Left forelimb (tissue), 1 donor: ENCODE measurements at regions not wholly inside any gene's neighbourhood (a gene's known extent, or its start where the extent isn't known, plus 50 kb on each side); places are given as distances from the start of the nearest gene placed in this dataset.
"Not testable (repeated sequence)": the region's sequence is repeated elsewhere in the genome, so short reads cannot be mapped to it uniquely, and the experiment has no call there.

Experiments
- DNase-seq: peaks from one replicate; pipeline ENCODE4 v3.0.0-alpha.2; 2018; ENCODE audit warnings: low spot score

GRCh38 chr16:63130942-63131341, 1094.7 kb upstream of the CDH8 start:
- no peak for DNase-seq

GRCh38 chr16:63129411-63130125, 1093.3 kb upstream of the CDH8 start:
- no peak for DNase-seq

GRCh38 chr16:63119905-63120304, 1083.7 kb upstream of the CDH8 start:
- DNase-seq, result not testable (repeated sequence)

DNA sequence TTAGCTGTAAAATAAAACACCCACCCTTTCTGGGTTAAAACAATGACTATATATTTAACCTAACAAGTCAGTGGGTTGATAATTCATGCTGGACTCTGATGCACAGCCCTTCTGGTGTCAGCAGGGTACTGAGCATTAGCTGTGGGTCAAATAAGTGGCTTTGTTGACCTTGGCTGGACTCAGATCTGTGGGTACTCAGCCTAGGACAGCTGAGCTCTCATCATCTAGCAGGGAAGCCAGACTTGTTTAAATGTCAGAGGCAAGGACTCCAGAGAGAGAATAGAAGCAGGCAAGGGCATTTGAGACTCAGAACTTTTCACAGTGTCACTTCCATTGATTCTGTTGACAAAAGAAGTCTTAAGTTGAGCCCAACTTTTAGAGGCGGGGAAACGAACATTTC, 1063.8 kb upstream of the CDH8 start:
- DNase-seq, result no peak

DNA sequence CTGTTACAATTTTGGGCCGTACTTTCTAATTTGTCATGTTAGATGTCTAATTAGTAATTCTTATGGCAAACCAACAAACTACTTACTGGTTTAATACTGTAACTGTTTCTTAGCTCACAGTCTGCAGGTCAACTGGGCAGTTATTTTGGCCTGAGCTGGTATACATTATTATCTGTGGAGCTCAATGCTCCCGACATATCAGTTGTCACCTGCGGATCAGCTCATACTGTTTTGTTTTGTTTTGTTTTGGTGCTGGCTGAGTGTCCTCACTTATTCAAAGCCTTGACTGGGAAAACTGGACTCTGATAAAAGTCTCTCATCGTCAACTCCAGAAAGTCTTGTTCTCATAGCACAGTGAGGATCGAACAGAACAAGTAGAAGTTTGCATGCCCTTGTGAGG, 1060.6 kb upstream of the CDH8 start:
- DNase-seq, result no peak

GRCh38 chr16:63092736-63093135, 1056.5 kb upstream of the CDH8 start:
- no peak for DNase-seq

DNA sequence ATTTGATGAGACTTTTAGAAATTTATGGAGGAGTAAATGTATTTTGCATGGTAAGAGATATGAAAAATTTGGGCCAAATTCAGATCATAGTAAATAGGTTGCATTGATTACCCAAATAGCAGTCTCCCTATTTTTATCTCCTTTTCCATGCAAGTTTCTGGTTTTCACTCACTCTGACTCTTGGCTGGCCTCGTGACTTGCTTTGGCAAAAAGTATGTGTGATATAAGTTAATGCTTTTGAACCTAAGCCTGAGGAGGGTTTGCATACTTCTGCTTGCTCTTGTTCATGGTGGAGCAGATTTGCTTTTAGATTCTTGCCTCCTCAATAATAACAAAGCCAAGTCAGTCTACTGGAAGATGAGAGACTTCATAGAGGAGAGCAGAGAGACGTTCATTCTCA, 1045.9 kb upstream of the CDH8 start:
- DNase-seq, result no peak

- no peak for DNase-seq
Measured at GRCh38 chr16:63080746-63081145, 1044.5 kb upstream of the CDH8 start.

DNA sequence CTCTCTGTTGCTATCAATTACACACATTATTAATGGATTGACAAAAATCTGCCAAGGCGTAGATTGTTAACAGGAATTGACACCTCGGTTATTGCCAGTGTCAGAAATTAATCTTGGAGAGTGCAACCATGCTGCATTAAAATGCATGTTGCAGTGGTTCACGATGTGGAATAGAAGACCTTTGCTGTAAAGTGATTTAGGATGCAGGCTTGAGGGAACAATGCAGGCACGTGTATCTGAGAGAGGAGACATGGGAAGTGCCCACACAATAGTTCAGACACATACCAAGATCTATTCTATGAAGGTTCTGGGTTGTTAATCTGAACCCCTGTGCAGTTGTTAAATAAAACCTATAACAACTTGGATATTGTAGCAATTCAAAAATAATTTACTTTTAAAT, 1032.8 kb upstream of the CDH8 start:
- DNase-seq, result no peak

- no peak for DNase-seq
Measured at GRCh38 chr16:63067141-63067540, 1030.9 kb upstream of the CDH8 start.

- no peak for DNase-seq
Measured at GRCh38 chr16:63066552-63066951, 1030.3 kb upstream of the CDH8 start.

DNA sequence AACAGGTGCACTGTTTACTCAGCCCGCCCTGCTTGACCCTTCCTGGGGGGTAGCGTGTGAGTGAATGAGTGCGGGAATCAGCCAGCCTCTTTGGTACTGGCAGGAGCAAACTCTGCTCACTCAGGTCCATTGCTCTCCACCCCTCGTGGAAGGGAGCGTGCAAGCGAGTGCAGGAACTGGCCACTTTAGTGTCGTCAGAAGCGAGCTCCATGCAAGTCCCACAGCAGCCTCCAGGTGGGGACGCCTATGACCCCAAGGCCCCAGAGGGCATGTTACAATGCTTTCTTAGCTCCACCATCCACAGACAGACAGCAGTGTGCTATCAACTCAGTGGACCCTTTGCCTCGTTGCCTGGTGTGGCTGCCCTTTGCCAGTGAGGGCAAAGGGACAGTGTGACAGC, 1025.1 kb upstream of the CDH8 start:
- DNase-seq, result no peak

GRCh38 chr16:63059676-63060075, 1023.4 kb upstream of the CDH8 start:
- DNase-seq, result no peak

- DNase-seq, result no peak
Measured at GRCh38 chr16:63057341-63057740, 1021.1 kb upstream of the CDH8 start.

GRCh38 chr16:63050391-63050790, 1014.2 kb upstream of the CDH8 start:
- DNase-seq, result no peak

DNA sequence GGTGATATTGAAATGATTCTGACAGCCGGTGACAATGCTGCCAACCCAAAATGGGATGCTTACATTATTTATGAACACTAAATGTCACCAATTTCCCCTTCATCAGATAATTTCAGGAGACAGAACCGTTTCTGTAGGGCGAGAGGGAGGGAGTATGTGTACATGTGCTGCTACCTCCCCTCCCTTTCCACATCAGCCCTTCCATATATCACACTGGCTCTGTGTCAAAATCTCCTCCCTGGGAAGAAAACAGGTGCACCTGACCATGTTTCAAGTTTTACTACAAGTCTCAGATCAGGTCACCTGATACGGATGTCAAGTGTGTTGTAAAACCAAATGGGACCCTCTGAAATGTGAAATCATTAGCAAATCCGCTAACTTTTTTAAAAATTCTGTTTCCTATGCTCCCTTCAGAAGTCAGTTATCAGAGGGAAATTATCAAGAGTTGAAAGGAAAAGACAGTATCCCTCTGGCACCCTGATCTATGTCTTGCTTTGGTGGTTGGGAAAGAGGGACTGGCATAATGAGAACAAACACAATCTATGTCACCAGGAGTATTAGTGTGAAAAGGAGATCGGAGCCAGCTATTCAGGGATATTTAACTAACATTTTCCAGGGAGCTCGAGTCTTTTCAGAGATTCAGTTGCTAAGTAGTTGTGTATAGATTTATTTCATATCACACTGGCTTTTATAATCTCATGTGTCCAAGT, 1002.3 kb upstream of the CDH8 start:
- DNase-seq, result no peak

DNA sequence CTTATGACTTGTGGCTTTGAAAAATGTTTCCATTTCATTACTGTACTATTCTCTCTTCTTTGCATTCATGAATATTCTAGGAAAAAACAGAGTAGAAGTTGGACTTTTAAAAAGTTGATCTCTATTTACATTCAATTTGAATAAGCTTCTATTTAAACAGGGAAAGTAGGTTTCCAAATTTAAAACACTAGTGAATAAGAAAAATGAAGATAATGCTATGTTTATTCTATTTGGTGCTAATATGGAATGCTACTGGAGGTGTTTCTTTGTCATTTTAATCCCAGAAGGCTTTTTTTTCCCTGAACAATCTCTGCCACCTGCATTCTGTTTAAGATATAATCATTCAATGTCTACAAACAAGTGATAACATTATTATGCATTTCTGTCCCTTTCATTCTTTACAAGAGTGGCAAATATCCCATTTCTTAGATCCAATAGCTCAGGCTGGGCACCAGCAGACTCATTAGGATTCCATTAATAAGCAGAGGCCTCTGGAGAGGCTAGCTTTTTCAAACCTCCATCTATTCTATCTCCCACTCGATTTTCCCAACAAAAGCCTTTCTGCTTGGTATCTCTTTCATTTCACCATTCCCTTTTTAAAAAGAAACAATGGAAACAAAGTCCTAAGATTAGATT, 1001.6 kb upstream of the CDH8 start:
- no peak for DNase-seq

GRCh38 chr16:63018581-63019223, 982.5 kb upstream of the CDH8 start:
- DNase-seq, result no peak

DNA sequence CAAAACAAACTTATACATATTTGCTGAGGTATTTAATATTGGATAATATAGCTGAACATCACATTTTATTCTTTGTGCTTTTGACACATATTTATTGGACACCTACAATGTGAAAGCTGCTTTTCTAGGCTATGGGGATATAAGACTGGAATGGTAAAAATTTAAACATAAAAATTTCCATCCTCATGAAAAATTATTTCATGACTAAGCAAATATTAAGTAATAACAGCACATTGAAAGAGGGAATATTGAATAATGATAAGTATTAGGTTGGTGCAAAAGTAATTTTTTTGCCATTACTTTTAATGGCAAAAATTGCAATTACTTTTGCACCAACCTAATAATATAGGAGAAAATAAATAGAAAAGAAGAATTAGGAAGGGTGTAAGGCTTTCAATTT, 972.5 kb upstream of the CDH8 start:
- no peak for DNase-seq

DNA sequence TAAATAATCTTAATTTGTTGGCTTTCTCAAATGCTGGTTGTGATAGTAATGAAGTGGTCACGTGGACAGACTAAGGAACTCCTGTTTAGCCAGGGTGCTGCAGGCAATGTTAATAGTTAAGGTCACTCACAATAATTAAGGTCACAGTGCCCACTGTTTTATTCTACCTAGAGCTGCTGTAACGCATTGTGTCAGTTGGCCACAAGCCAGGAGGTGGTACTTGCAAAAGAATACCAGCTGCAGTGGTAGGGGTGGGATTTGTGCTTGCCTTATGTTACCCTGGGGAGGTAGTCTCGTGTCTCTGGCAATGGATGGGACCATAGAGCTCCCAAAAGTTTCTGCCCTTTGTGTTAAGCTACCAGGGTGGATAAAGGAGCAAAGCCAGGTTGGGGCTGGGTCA, 969.1 kb upstream of the CDH8 start:
- DNase-seq, result no peak

GRCh38 chr16:62989480-62989879, 953.2 kb upstream of the CDH8 start:
- DNase-seq, result no peak

- DNase-seq, result no peak
Measured at GRCh38 chr16:62985722-62986121, 949.5 kb upstream of the CDH8 start.

DNA sequence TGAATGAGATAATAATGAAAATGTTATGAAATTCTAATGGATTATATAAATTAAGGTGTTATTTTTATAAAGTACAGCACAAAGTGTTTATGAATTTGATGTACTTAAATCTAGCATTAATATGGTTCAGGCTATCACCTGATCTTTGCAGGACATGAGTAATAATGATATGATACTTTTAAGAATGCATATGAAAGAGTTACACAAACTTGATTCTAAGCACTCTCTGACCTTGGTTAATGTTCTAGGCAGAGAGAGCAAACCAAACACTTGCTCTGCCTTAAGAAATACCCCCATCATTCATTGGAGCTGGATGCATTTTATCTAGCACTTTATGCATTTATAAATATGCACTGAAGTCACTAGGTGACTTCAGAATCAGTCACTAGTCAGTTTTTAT, 942.2 kb upstream of the CDH8 start:
- no peak for DNase-seq
